ENCODE measurements at regions not wholly inside any gene's neighbourhood (a gene's known extent, or its start where the extent isn't known, plus 50 kb on each side); places are given as distances from the start of the nearest gene placed in this dataset.

DNA sequence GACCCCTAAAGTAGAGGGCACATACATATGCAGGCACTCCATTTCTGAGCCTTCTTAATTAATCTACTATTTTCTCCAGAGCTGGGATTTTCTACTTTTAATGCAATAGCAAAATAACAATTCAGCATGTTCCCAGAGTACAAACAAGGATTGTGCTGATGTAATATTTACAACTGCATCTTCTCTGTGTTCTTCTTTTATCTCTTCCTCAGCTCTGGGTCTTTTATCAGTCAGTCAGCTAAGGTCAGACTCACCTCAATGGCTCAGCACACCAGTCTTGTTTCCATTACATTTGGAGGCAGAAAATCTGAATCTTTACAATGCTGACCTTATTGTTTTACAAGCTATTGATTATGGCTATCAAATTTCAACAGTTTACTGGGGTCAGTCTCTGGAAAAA, 323.3 kb upstream of the NR5A2 start:
- DNase-seq (ENCODE audit: insufficient read length, low spot score) (no peak), FAIRE-seq (no peak)

GRCh38 chr1:199705825-199706224, 321.7 kb upstream of the NR5A2 start:
- no peak for FAIRE-seq
- DNase-seq (ENCODE audit: insufficient read length, low spot score): no peak

DNA sequence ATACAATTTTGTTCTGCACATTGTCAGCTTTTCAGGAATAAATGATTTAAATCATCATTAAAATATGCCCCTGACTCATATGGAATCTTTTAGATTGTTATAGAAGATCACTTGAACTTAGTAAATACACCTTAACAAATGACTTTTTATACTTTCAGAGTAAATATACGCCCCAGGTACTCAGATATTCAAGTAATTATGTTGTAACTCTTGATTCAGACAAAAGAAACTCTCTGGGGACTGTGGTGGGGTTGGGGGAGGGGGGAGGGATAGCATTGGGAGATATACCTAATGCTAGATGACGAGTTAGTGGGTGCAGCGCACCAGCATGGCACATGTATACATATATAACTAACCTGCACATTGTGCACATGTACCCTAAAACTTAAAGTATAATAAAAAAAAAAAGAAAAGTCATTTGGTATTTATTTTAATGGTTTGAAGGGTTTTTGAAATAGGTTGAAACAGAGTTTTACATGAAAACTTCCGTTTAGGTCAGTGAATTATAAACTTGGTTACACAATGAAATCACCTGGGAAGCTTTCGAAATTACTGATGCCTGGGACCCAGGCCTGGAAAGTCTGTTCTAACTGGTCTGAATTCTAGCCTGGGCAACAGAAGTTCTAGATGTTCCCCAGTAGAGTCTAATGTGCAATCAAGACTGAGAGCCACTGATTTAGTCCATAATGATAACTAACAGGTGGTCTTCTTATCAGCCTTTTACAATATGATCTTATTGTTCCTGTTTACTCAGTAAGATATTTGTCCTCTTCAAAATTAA, 320.5 kb upstream of the NR5A2 start:
- DNase-seq (ENCODE audit: insufficient read length, low spot score) (no peak), FAIRE-seq (no peak)

DNA sequence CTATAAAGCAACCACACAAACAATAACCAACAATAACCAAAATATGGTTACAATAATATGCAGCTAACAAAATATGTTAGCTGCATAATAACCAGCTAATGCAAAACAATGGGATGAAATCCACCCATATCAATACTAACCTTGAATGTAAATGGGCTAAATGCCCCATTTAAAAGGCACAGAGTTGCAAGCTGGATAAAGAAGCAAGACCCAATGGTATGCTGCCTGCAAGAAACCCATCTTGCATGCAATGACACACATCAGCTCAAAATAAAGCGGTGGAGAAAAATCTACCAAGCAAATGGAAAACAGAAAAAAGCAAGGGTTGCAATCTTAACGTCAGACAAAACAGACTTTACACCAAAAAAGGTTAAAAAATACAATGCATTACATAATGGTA, 316.5 kb upstream of the NR5A2 start:
- FAIRE-seq (no peak), DNase-seq (ENCODE audit: insufficient read length, low spot score) (no peak)

DNA sequence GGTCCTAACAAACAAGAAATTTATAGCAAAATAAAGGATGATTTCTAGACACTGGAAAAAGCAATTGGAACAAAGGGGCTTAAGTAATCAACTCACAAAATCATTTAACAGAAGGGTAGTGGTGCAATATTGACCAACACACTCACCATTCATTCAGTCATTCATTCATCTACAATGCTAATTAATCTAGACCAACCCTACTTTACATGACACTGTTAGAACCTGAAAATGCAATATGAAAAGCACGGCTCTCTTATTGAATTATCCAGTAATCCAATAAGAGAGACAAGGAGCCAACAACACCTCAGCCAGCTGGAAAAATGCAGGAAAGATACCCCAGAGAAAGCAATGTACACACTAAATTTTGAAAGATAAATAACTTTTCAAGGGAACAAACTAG, 310.8 kb upstream of the NR5A2 start:
- FAIRE-seq: no peak
- DNase-seq (ENCODE audit: insufficient read length, low spot score): no peak

DNA sequence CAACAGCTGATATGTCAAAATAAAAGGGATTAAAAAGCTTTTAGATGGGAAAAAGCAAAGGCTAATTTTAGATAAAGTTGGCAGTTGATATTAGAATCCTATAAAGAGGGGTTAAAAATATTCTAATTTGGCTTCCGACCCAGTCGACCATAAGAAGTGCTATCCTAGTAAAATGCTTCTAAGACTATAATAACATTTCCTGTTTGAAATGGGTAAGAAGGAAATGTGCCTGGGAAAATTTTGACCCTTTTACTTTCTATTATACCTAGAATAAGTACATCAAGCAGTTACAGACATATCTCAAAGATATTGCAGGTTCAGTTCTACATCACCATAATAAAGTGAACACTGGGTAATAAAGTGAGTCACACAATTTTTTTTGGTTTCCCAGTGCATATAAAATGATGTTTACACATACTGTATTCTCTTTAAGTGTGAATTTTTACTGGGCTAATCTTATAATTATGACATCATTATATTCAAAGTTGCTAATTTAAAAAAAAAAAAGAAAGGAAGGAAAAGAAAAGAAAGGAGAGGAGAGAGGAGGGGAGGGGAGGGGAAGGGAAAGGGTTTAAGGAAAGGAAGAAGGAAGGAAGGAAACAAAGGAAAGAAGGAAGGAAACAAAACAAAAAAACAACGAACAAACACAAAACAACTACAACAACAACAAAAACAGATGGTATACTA, 308.2 kb upstream of the NR5A2 start:
- DNase-seq (ENCODE audit: insufficient read length, low spot score): no peak
- no peak for FAIRE-seq

DNA sequence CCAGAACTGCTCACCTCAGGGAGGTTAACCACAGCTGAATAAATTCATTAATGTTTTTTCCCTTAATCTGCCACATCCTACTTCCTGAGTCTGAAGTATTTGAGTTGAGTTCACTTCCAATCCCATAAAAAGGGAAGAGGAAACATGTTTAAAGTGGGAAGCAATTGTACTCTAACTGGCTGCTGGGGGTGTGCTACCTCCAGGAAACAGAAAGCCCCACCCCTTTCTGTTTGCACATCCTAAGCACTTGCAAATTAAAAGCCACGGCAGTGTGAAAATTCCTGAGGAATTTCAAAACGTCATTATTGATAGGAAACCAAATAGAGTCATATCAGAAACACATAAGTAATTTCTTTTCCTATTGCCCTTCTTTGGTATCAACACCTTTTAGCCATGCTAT, 307.0 kb upstream of the NR5A2 start:
- DNase-seq (ENCODE audit: insufficient read length, low spot score) (no peak), FAIRE-seq (no peak)

DNA sequence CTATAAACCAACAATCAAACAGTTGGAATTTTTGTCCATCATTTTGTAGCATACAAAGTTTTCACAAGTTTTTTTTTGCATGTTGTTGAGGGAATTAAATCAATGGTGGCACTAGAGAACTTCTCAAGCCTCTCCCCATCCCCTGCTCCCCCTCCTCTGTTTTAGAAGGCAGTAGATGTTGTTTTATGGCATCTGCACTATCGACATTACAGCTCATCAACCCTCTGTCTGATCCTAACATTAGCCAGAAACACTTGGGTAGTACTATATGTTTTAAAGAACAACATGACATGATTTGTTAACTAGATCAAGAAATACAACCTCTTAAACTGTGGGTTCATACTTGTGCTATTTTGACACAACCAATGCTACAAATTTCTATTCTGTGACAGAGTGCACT, 306.5 kb upstream of the NR5A2 start:
- no peak for DNase-seq (ENCODE audit: insufficient read length, low spot score)

GRCh38 chr1:199723250-199723956, 304.1 kb upstream of the NR5A2 start:
- DNase-seq (ENCODE audit: insufficient read length, low spot score): no peak
- FAIRE-seq: no peak

More for the DNA sequence above, 306.5 kb upstream of the NR5A2 start:
- no peak for FAIRE-seq

- FAIRE-seq (no peak), DNase-seq (ENCODE audit: insufficient read length, low spot score) (no peak)
Measured at GRCh38 chr1:199724049-199724448, 303.5 kb upstream of the NR5A2 start.

- FAIRE-seq: no peak
- DNase-seq (ENCODE audit: insufficient read length, low spot score): no peak
Measured at GRCh38 chr1:199725002-199725565, 302.4 kb upstream of the NR5A2 start.

DNA sequence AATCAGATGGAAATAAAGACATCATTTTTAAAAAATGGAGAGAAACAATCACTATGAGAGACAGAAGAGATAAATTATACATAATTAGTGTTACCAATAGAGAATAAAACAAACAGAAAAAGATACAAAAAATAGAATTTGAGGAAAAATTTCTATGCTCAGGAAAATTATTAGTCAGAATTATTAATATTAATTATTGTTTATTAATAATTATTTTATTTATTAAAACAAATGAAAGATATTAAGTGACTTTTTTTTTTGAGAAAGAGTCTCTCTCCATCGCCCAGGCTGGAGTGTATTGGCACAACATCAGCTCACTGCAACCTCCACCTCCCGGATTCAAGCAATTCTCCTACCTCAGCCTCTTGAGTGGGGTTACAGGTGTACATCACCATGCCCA, 299.8 kb upstream of the NR5A2 start:
- FAIRE-seq: no peak

GRCh38 chr1:199728345-199728744, 299.2 kb upstream of the NR5A2 start:
- FAIRE-seq (no peak), DNase-seq (ENCODE audit: insufficient read length, low spot score) (no peak)

More for the DNA sequence above, 299.8 kb upstream of the NR5A2 start:
- DNase-seq (ENCODE audit: insufficient read length, low spot score): no peak

DNA sequence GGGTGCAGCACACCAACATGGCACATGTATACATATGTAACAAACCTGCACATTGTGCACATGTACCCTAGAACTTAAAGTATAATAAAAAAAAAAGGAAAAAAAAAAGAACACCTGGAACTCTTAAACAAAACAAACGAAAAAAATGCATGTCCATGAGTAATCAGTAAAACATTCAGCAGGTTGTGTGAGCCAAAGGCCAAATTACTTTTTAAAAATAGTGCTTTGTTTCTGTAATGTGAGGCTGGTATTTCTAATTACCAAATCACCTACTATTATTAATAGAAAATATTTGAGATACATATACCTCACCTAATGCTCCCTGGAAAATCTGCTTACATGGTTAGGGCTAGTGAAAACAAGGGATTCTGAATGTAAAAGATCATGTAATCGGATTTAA, 294.4 kb upstream of the NR5A2 start:
- FAIRE-seq (no peak), DNase-seq (ENCODE audit: insufficient read length, low spot score) (no peak)

GRCh38 chr1:199734186-199734585, 293.3 kb upstream of the NR5A2 start:
- FAIRE-seq: no peak
- no peak for DNase-seq (ENCODE audit: insufficient read length, low spot score)

DNA sequence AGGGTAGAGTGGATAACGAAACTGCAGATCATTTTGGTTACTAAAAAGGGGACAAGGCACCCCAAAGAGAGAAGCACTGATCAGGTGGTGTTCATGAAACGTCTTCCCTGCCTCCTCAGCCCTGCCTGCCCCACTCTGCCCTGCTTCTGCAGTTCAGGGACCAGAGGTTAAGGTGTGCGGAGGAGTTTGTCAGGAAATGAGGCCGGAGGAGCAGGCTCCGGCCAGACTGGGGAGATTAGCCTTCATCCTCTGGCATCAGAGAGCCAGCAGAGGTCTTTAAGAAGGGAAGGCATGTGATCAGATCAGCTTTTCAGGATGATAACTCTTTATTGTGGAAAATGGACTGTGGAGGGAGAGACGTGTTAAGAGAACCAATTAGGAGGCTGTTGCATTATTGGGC, 291.9 kb upstream of the NR5A2 start:
- no peak for FAIRE-seq

DNA sequence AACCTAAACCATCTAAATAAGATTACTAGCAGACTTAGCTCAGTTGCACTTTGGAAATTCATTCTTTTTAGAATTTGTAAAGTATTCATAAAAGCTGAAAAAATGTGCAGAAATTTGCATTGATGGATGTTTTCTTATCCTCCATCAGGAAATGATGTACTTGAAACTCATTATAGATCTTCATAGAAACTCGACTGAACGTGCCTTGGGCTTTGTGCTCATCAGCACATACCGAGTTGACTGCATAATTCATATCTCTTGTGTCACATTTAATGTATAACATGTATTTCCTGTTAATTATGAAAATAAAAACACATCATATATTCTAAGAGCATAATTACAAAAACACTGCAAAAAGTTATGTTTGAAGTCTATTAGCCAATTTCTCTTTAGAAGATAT, 290.9 kb upstream of the NR5A2 start:
- DNase-seq (ENCODE audit: insufficient read length, low spot score) (no peak), FAIRE-seq (no peak)

More for the DNA sequence above, 291.9 kb upstream of the NR5A2 start:
- DNase-seq (ENCODE audit: insufficient read length, low spot score): no peak

- FAIRE-seq: no peak
- no peak for DNase-seq (ENCODE audit: insufficient read length, low spot score)
Measured at GRCh38 chr1:199741586-199741985, 285.9 kb upstream of the NR5A2 start.

DNA sequence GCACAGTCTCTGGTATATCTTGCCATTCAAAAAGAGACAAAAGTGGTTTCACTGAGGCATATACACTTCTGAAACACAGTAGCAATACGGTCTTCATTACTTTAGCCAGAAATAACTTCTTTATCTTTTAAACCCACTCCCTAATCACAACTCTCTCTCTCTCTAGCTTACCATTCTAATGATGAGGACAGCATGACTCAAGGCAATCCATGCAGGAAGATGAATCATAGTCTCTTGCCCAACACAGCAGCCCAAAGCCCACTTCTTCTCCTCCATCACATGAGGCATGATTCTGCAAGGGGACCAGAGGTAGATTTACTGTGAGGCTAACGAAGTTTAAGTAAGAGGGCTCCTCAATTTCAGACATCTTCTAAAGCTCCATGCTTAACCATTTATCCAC, 285.0 kb upstream of the NR5A2 start:
- DNase-seq (ENCODE audit: insufficient read length, low spot score) (no peak), FAIRE-seq (no peak)

DNA sequence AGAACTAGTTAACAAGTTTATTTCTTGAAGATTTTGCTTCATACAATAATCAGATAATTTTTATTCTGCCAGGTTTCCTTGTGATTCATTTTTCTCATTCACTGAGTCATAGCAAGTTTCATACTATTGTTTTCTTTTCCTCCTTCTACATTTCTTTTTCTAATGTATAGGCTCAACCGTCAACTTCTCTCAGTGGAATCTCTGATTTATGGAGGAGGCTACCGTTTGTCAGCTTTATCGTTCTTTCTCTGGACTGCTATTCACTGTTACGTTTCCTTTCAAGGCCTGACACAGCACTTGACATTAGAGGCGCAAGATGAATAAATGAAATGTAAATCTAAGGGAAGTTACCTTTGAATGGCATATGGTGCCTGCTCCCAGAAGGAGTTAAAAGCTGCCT, 284.3 kb upstream of the NR5A2 start:
- FAIRE-seq (no peak), DNase-seq (ENCODE audit: insufficient read length, low spot score) (no peak)

GRCh38 chr1:199746666-199747384, 280.7 kb upstream of the NR5A2 start:
- DNase-seq (ENCODE audit: insufficient read length, low spot score) (no peak), FAIRE-seq (no peak)

Measured in GM19239 (cell line).